CD14-positive monocyte (primary cell): ENCODE measurements at regions not wholly inside any gene's neighbourhood (a gene's known extent, or its start where the extent isn't known, plus 50 kb on each side); places are given as distances from the start of the nearest gene placed in this dataset.

Experiments
- DNase-seq, 3 donors: peaks; one replicate each; pipeline ENCODE4 v3.0.0-alpha.2; 2011 to 2022
- H2AFZ ChIP-seq: 2 replicates; pipeline ENCODE4 v1.6.0; 2012; ENCODE audit warnings: mild to moderate bottlenecking, low read depth, low read length, inconsistent platforms; ENCODE audit not compliant: insufficient read depth, poor library complexity, severe bottlenecking
- H3K27ac ChIP-seq, 2 donors: 1 replicate in 1 of 2; 2 replicates in 1 of 2; pipeline ENCODE4 v1.5.1; 2012 to 2013; ENCODE audit warnings: low read length in 2 of 2, control low read depth in 1 of 2, inconsistent platforms in 1 of 2, low read depth in 1 of 2, mild to moderate bottlenecking in 1 of 2
- H3K27me3 ChIP-seq, 2 donors: one replicate each; pipeline versions ENCODE4 v1.6.0 to v1.6.1; 2011 to 2013; ENCODE audit warnings: low read length in 2 of 2; ENCODE audit not compliant: control insufficient read depth in 2 of 2, insufficient read depth in 2 of 2
- H3K36me3 ChIP-seq, 2 donors: replicated peaks in 1 of 2; 1 replicate in 1 of 2; 2 replicates in 1 of 2; pipeline versions ENCODE4 v1.5.1 to v1.6.1; 2012 to 2013; ENCODE audit warnings: low read length in 2 of 2, control low read depth in 1 of 2, inconsistent platforms in 1 of 2, mild to moderate bottlenecking in 1 of 2; ENCODE audit not compliant: insufficient read depth in 2 of 2, control insufficient read depth in 1 of 2
- H3K4me1 ChIP-seq, 2 donors: 1 replicate in 1 of 2; 2 replicates in 1 of 2; pipeline versions ENCODE4 v1.5.1 to v1.6.1; 2012 to 2013; ENCODE audit warnings: low read length in 2 of 2, control low read depth in 1 of 2, inconsistent platforms in 1 of 2, mild to moderate bottlenecking in 1 of 2, moderate library complexity in 1 of 2; ENCODE audit not compliant: insufficient read depth in 2 of 2, control insufficient read depth in 1 of 2
- H3K4me2 ChIP-seq: replicated peaks from 2 replicates; pipeline ENCODE3; 2012; ENCODE audit warnings: low read length, moderate library complexity, mild to moderate bottlenecking; ENCODE audit not compliant: poor library complexity, severe bottlenecking; ENCODE audit errors: extremely low read depth
- H3K4me3 ChIP-seq, 3 experiments: fragments of 200-600 bp in 1 of 3; sonication (generic) in 1 of 3; replicated peaks in 1 of 3; 1 replicate in 2 of 3; 2 replicates in 1 of 3; pipeline ENCODE4 v1.5.1; 2011 to 2013; ENCODE audit warnings: low read length in 3 of 3, mild to moderate bottlenecking in 3 of 3, control low read depth in 2 of 3, low read depth in 2 of 3, inconsistent platforms in 1 of 3, moderate library complexity in 1 of 3
- H3K79me2 ChIP-seq: 2 replicates; pipeline ENCODE4 v1.6.0; 2012; ENCODE audit warnings: mild to moderate bottlenecking, control low read depth, inconsistent platforms, low read length, moderate library complexity; ENCODE audit not compliant: insufficient read depth
- H3K9ac ChIP-seq: 2 replicates; pipeline ENCODE4 v1.6.0; 2017; ENCODE audit warnings: low read length, mild to moderate bottlenecking; ENCODE audit not compliant: insufficient read depth, poor library complexity, severe bottlenecking
- H3K9me3 ChIP-seq, 2 donors: replicated peaks in 1 of 2; 1 replicate in 1 of 2; 2 replicates in 1 of 2; pipeline versions ENCODE4 v1.5.1 to v1.6.1; 2012 to 2013; ENCODE audit warnings: low read length in 2 of 2, control low read depth in 1 of 2; ENCODE audit not compliant: control insufficient read depth in 1 of 2, insufficient read depth in 1 of 2
- H4K20me1 ChIP-seq: 2 replicates; pipeline ENCODE4 v1.6.0; 2012; ENCODE audit warnings: mild to moderate bottlenecking, low read length, control low read depth, moderate library complexity; ENCODE audit not compliant: insufficient read depth
- H3K27ac Mint-ChIP-seq, 7 donors: one replicate each; pipeline ENCODE4 v1.8.0; 2020; ENCODE audit warnings: mild to moderate bottlenecking in 7 of 7, mixed read lengths in 7 of 7, moderate library complexity in 6 of 7, inconsistent platforms in 2 of 7
- H3K27me3 Mint-ChIP-seq, 3 donors: one replicate each; pipeline ENCODE4 v1.8.0; 2021 to 2022; ENCODE audit warnings: low read depth in 3 of 3, mild to moderate bottlenecking in 3 of 3, mixed read lengths in 3 of 3, moderate library complexity in 3 of 3, inconsistent platforms in 1 of 3
- H3K36me3 Mint-ChIP-seq, 2 donors: one replicate each; pipeline ENCODE4 v1.8.0; 2020; ENCODE audit warnings: mixed read lengths in 2 of 2, inconsistent platforms in 1 of 2, mild to moderate bottlenecking in 1 of 2
- H3K4me1 Mint-ChIP-seq: one replicate; pipeline ENCODE4 v1.8.0; 2020; ENCODE audit warnings: mild to moderate bottlenecking, mixed read lengths
- H3K4me3 Mint-ChIP-seq, 2 donors: one replicate each; pipeline ENCODE4 v1.8.0; 2020; ENCODE audit warnings: mild to moderate bottlenecking in 2 of 2, mixed read lengths in 2 of 2, moderate library complexity in 1 of 2
- H3K9me3 Mint-ChIP-seq, 7 donors: one replicate each; pipeline ENCODE4 v1.8.0; 2020 to 2022; ENCODE audit warnings: mixed read lengths in 7 of 7, mild to moderate bottlenecking in 6 of 7, moderate library complexity in 6 of 7, inconsistent platforms in 2 of 7
- CTCF ChIP-seq: fragments of 200-600 bp; IDR thresholded peaks from one replicate; pipeline ENCODE4 v1.8.0; 2022; ENCODE audit warnings: antibody characterized with exemption, mild to moderate bottlenecking
- WGBS: methylation state at CpG from one replicate; pipeline ENCODE4 v1.1.5; 2013; ENCODE audit warnings: missing lambda C conversion rate; ENCODE audit not compliant: insufficient coverage; 5-methylcytosine and 5-hydroxymethylcytosine counted together
- intact Hi-C, 2 donors: fragments of 100-400 bp; cut with micrococcal nuclease; formaldehyde crosslinking; loops; one replicate each; pipeline versions ENCODE4 v1.15.0 to v1.15.1; 2023

GRCh38 chr5:68047035-68047434 lies 168.5 kb upstream of the PIK3R1 start:
- no peak for DNase-seq
- Mint-ChIP-seq H3K36me3 (peaks cover 2 to 6% of the 10 kb centered on the region in 2 donors), H3K27me3 (peaks cover 0 to 3% (median 1%) of the 10 kb centered on the region in 3 donors), H3K27ac (peak overlapping the region; percentile 84 to 94 (median 91)), H3K4me3 (no peak overlapping the region), H3K9me3 (peaks cover 16 to 26% (median 23%) of the 10 kb centered on the region in 7 donors), H3K4me1 (peaks cover 31% of the 10 kb centered on the region)
- H3K4me1 ChIP-seq = peaks cover 18 to 19% of the 10 kb centered on the region in 2 donors
- H3K36me3 ChIP-seq = no peaks in the 10 kb centered on the region
- WGBS = no CpG with 5 or more reads among the region's 1 CpG
- no peaks in the 10 kb centered on the region for H4K20me1 ChIP-seq
- intact Hi-C loops = loop anchor here in 1 of 2 donors (10.0 kb wide), 2 partner anchors 52 to 178 kb away; no protein-coding TSS in a partner anchor
- no peak for TF ChIP-seq CTCF
- H2AFZ ChIP-seq = no peak overlapping the region
- peak overlapping the region in 1 of 2 donors; percentile 62 for H3K27ac ChIP-seq
- H3K9me3 ChIP-seq = peaks cover 15 to 16% of the 10 kb centered on the region in 2 donors
- H3K79me2 ChIP-seq = no peaks in the 10 kb centered on the region
- H3K4me3 ChIP-seq = no peak overlapping the region
- no peak overlapping the region for H3K4me2 ChIP-seq
- H3K9ac ChIP-seq = no peak overlapping the region
- H3K27me3 ChIP-seq = no peaks in the 10 kb centered on the region

GRCh38 chr5:68046445-68046844 lies 169.1 kb upstream of the PIK3R1 start:
- H3K27me3 ChIP-seq = no peaks in the 10 kb centered on the region
- H3K27ac Mint-ChIP-seq = peak overlapping the region; percentile 84 to 94 (median 92)
- no peaks in the 10 kb centered on the region for H3K36me3 ChIP-seq
- 20% methylated on average over 1 of the region's 5 CpGs for WGBS
- no peak overlapping the region for H3K4me2 ChIP-seq
- no peak for TF ChIP-seq CTCF
- no peak overlapping the region for H3K4me3 Mint-ChIP-seq
- intact Hi-C loops = loop anchor here in 1 of 2 donors (10.0 kb wide), 2 partner anchors 52 to 178 kb away; no protein-coding TSS in a partner anchor
- H3K79me2 ChIP-seq = no peaks in the 10 kb centered on the region
- peak overlapping the region; percentile 55 to 62 for H3K27ac ChIP-seq
- no peak overlapping the region for H2AFZ ChIP-seq
- no peak overlapping the region for H3K9ac ChIP-seq
- peaks cover 2 to 6% of the 10 kb centered on the region in 2 donors for H3K36me3 Mint-ChIP-seq
- peaks cover 0 to 3% (median 1%) of the 10 kb centered on the region in 3 donors for H3K27me3 Mint-ChIP-seq
- H3K9me3 ChIP-seq = peaks cover 15 to 16% of the 10 kb centered on the region in 2 donors
- H4K20me1 ChIP-seq = no peaks in the 10 kb centered on the region
- H3K4me3 ChIP-seq = no peak overlapping the region
- peaks cover 24 to 25% of the 10 kb centered on the region in 2 donors for H3K4me1 ChIP-seq
- peaks cover 12 to 26% (median 23%) of the 10 kb centered on the region in 7 donors for H3K9me3 Mint-ChIP-seq
- DNase-seq = peak; percentile 87 to 95 (median 94)
- H3K4me1 Mint-ChIP-seq = peaks cover 35% of the 10 kb centered on the region
